ENCODE measurements at regions not wholly inside any gene's neighbourhood (a gene's known extent, or its start where the extent isn't known, plus 50 kb on each side); places are given as distances from the start of the nearest gene placed in this dataset.

GRCh38 chr9:90552317-90552716, 90.3 kb downstream of the DIRAS2 start:
- Histone ChIP-seq H3K4me3 (ENCODE audit: low read depth, low read length) (no peak overlapping the region), H3K4me1 (ENCODE audit: control insufficient read depth, insufficient read depth, low read length) (0 out of 2 replicates have a peak, but pooled peaks cover 2% of the 10 kb centered on the region), H3K9ac (ENCODE audit: low read length) (no peak overlapping the region), H3K9me3 (ENCODE audit: control insufficient read depth, insufficient read depth, low read depth, low read length) (peaks cover 9% of the 10 kb centered on the region; the same call in 1 of the 2 replicates), H3K36me3 (ENCODE audit: control insufficient read depth, insufficient read depth, low read length) (no peaks in the 10 kb centered on the region), H3K27me3 (ENCODE audit: control insufficient read depth, insufficient read depth, low read length) (no peaks in the 10 kb centered on the region), H3K27ac (ENCODE audit: low read depth, low read length) (no peak overlapping the region)

- Histone ChIP-seq H3K4me1 (ENCODE audit: control insufficient read depth, insufficient read depth, low read length) (0 out of 2 replicates have a peak, but pooled peaks cover 2% of the 10 kb centered on the region), H3K9ac (ENCODE audit: low read length) (no peak overlapping the region), H3K36me3 (ENCODE audit: control insufficient read depth, insufficient read depth, low read length) (no peaks in the 10 kb centered on the region), H3K27ac (ENCODE audit: low read depth, low read length) (no peak overlapping the region), H3K9me3 (ENCODE audit: control insufficient read depth, insufficient read depth, low read depth, low read length) (no peaks in the 10 kb centered on the region), H3K4me3 (ENCODE audit: low read depth, low read length) (no peak overlapping the region), H3K27me3 (ENCODE audit: control insufficient read depth, insufficient read depth, low read length) (no peaks in the 10 kb centered on the region)
These were observed 87.1 kb downstream of the DIRAS2 start for GRCh38 chr9:90555351-90556057.

GRCh38 chr9:90556897-90557675, 85.5 kb downstream of the DIRAS2 start:
- H3K27ac ChIP-seq (ENCODE audit: low read depth, low read length): no peak overlapping the region
- 0 out of 2 replicates have a peak, but pooled peaks cover 2% of the 10 kb centered on the region for H3K4me1 ChIP-seq (ENCODE audit: control insufficient read depth, insufficient read depth, low read length)

GRCh38 chr9:90559075-90560073, 83.2 kb downstream of the DIRAS2 start:
- H3K27me3 ChIP-seq (ENCODE audit: control insufficient read depth, insufficient read depth, low read length): no peaks in the 10 kb centered on the region
- no peak overlapping the region for H3K4me3 ChIP-seq (ENCODE audit: low read depth, low read length)
- 0 out of 2 replicates have a peak, but pooled peaks cover 7% of the 10 kb centered on the region for H3K4me1 ChIP-seq (ENCODE audit: control insufficient read depth, insufficient read depth, low read length)
- H3K9ac ChIP-seq (ENCODE audit: low read length): no peak overlapping the region
- no peak overlapping the region for H3K27ac ChIP-seq (ENCODE audit: low read depth, low read length)
- H3K9me3 ChIP-seq (ENCODE audit: control insufficient read depth, insufficient read depth, low read depth, low read length): no peaks in the 10 kb centered on the region
- no peaks in the 10 kb centered on the region for H3K36me3 ChIP-seq (ENCODE audit: control insufficient read depth, insufficient read depth, low read length)

More at GRCh38 chr9:90556897-90557675, 85.5 kb downstream of the DIRAS2 start:
- Histone ChIP-seq H3K9me3 (ENCODE audit: control insufficient read depth, insufficient read depth, low read depth, low read length) (no peaks in the 10 kb centered on the region), H3K4me3 (ENCODE audit: low read depth, low read length) (no peak overlapping the region), H3K9ac (ENCODE audit: low read length) (no peak overlapping the region), H3K36me3 (ENCODE audit: control insufficient read depth, insufficient read depth, low read length) (no peaks in the 10 kb centered on the region), H3K27me3 (ENCODE audit: control insufficient read depth, insufficient read depth, low read length) (no peaks in the 10 kb centered on the region)

Data from HUES6 (cell line).